ENCODE measurements at regions not wholly inside any gene's neighbourhood (a gene's known extent, or its start where the extent isn't known, plus 50 kb on each side); places are given as distances from the start of the nearest gene placed in this dataset.

GRCh38 chr11:70021586-70021985 is 56.5 kb upstream of the ANO1 start:
- Histone ChIP-seq H3K4me2 (ENCODE audit: insufficient read depth, insufficient read length, low read length) (no peak overlapping the region), H3K4me1 (ENCODE audit: insufficient read depth, low read length) (no peaks in the 10 kb centered on the region), H2AK5ac (ENCODE audit: insufficient read length, low read length) (no peak overlapping the region), H2BK120ac (ENCODE audit: low read depth, low read length, poor library complexity, severe bottlenecking) (no peak overlapping the region), H4K20me1 (ENCODE audit: control insufficient read depth, insufficient read depth, insufficient read length) (no peaks in the 10 kb centered on the region), H3K79me2 (ENCODE audit: insufficient read depth, low read length) (no peaks in the 10 kb centered on the region), H3K79me1 (ENCODE audit: insufficient read depth, low read depth, low read length, poor library complexity, severe bottlenecking) (no peaks in the 10 kb centered on the region), H3K4ac (ENCODE audit: low read depth, low read length) (no peak overlapping the region), H3K56ac (ENCODE audit: insufficient read length, low read depth, low read length) (no peak overlapping the region), H3T11ph (ENCODE audit: low read length) (no peak overlapping the region), H4K8ac (replicated peaks; ENCODE audit: insufficient read length, low read depth, low read length) (no peak overlapping the region), H3K18ac (ENCODE audit: insufficient read length, low read depth, low read length) (no peak overlapping the region), H3K14ac (ENCODE audit: insufficient read depth, low read length) (no peak overlapping the region), H3K9ac (ENCODE audit: extremely low read depth, insufficient read length, low read length) (no peak overlapping the region), H2BK20ac (ENCODE audit: low read depth, low read length, poor library complexity, severe bottlenecking) (no peak overlapping the region), H3K23ac (ENCODE audit: insufficient read length, low read depth, low read length) (no peak overlapping the region), H2AFZ (ENCODE audit: low read length) (no peak overlapping the region), H3K23me2 (ENCODE audit: insufficient read length, low read depth, low read length, poor library complexity, severe bottlenecking) (no peaks in the 10 kb centered on the region), H2BK15ac (ENCODE audit: low read depth, low read length) (no peak overlapping the region), H3K27ac (ENCODE audit: insufficient read length, low read depth, low read length) (no peak overlapping the region), H2BK12ac (ENCODE audit: insufficient read length, low read depth, low read length) (no peak overlapping the region), H3K27me3 (ENCODE audit: insufficient read depth, low read length) (no peaks in the 10 kb centered on the region), H2BK5ac (ENCODE audit: insufficient read length, low read length) (no peak overlapping the region), H4K91ac (ENCODE audit: insufficient read length, low read depth, low read length) (no peak overlapping the region), H3K9me3 (ENCODE audit: control insufficient read depth, low read depth, low read length) (no peaks in the 10 kb centered on the region), H4K5ac (ENCODE audit: insufficient read length, low read depth, low read length) (no peak overlapping the region)
- peak; percentile 12 for DNase-seq
- H3K4me3 Mint-ChIP-seq = no peak overlapping the region
- no peaks in the 10 kb centered on the region for H3K9me3 Mint-ChIP-seq
- peak overlapping the region in 1 of 3 experiments; percentile 60; a peak in 1 of 7 replicates for H3K27ac Mint-ChIP-seq
- no peak for TF ChIP-seq CTCF (conservative IDR thresholded peaks at IDR 0.05)
- H3K4me1 Mint-ChIP-seq = peaks cover 0 to 4% of the 10 kb centered on the region in 2 experiments; a peak in 1 of 4 replicates
- peaks cover 22% of the 10 kb centered on the region for H3K27me3 Mint-ChIP-seq (ENCODE audit: low read depth)
- no CpG with 5 or more reads among the region's 10 CpGs for WGBS (ENCODE audit: extremely low coverage, insufficient read length, low lambda C conversion rate)
- no peaks in the 10 kb centered on the region for H3K36me3 Mint-ChIP-seq (ENCODE audit: insufficient read depth in 1 of 3, low read depth in 3 of 3)
